Keratinocyte (primary cell): ENCODE measurements at regions not wholly inside any gene's neighbourhood (a gene's known extent, or its start where the extent isn't known, plus 50 kb on each side); places are given as distances from the start of the nearest gene placed in this dataset.
"Not testable (repeated sequence)": the region's sequence is repeated elsewhere in the genome, so short reads cannot be mapped to it uniquely, and the experiment has no call there.

Source experiments
- DNase-seq: peaks from one replicate; pipeline ENCODE4 v3.0.0-alpha.2; 2011; ENCODE audit warnings: low read depth, missing footprints, low spot score
- FAIRE-seq: peaks from 2 replicates; lab custom pipeline; 2011; peaks lifted over from hg19 to GRCh38; lab: Jason Lieb, UNC
- H2AFZ ChIP-seq: 2 replicates; pipeline ENCODE4 v1.6.0; 2012; ENCODE audit warnings: low read length, control low read depth, inconsistent platforms; ENCODE audit not compliant: control insufficient read depth
- H3K27ac ChIP-seq: 2 replicates; pipeline ENCODE4 v1.5.1; 2011; ENCODE audit warnings: low read length; ENCODE audit not compliant: control insufficient read depth, insufficient read depth
- H3K27me3 ChIP-seq: 3 replicates; pipeline ENCODE4 v1.6.0; 2011; ENCODE audit warnings: low read length; ENCODE audit not compliant: control insufficient read depth, insufficient read depth; ENCODE audit errors: extremely low read depth
- H3K36me3 ChIP-seq, 2 experiments: 2 replicates in 1 of 2; 3 replicates in 1 of 2; pipeline ENCODE4 v1.5.1; 2011; ENCODE audit warnings: low read length in 2 of 2, mild to moderate bottlenecking in 1 of 2; ENCODE audit not compliant: control insufficient read depth in 2 of 2, insufficient read depth in 2 of 2; ENCODE audit errors: extremely low read depth in 1 of 2
- H3K4me1 ChIP-seq: 3 replicates; pipeline ENCODE4 v1.5.1; 2011; ENCODE audit warnings: low read length; ENCODE audit not compliant: control insufficient read depth, insufficient read depth; ENCODE audit errors: extremely low read depth
- H3K4me2 ChIP-seq: 3 replicates; pipeline ENCODE4 v1.6.0; 2011; ENCODE audit warnings: low read depth, low read length; ENCODE audit not compliant: control insufficient read depth, insufficient read depth; ENCODE audit errors: extremely low read depth
- H3K4me3 ChIP-seq, 3 experiments: fragments of 200-600 bp in 1 of 3; sonication (generic) in 1 of 3; 2 replicates in 2 of 3; 3 replicates in 1 of 3; pipeline ENCODE4 v1.5.1; 2011 to 2016; ENCODE audit warnings: low read length in 3 of 3, mild to moderate bottlenecking in 3 of 3, control low read depth in 2 of 3, inconsistent platforms in 1 of 3, low read depth in 1 of 3, mixed read lengths in 1 of 3, mixed run types in 1 of 3, moderate library complexity in 1 of 3; ENCODE audit not compliant: control insufficient read depth in 2 of 3, insufficient read depth in 2 of 3; ENCODE audit errors: extremely low read depth in 1 of 3
- H3K79me2 ChIP-seq: 2 replicates; pipeline ENCODE4 v1.6.0; 2012; ENCODE audit warnings: low read length; ENCODE audit not compliant: control insufficient read depth, insufficient read depth
- H3K9ac ChIP-seq: 3 replicates; pipeline ENCODE4 v1.6.0; 2011; ENCODE audit warnings: low read length; ENCODE audit not compliant: control insufficient read depth, insufficient read depth; ENCODE audit errors: extremely low read depth
- H3K9me1 ChIP-seq: 3 replicates; pipeline ENCODE4 v1.6.0; 2011; ENCODE audit warnings: low read length; ENCODE audit not compliant: control insufficient read depth, insufficient read depth; ENCODE audit errors: extremely low read depth
- H3K9me3 ChIP-seq: 2 replicates; pipeline ENCODE4 v1.5.1; 2012; ENCODE audit warnings: low read depth, low read length; ENCODE audit not compliant: control insufficient read depth
- H4K20me1 ChIP-seq: 3 replicates; pipeline ENCODE4 v1.6.0; 2011; ENCODE audit warnings: low read length; ENCODE audit not compliant: control insufficient read depth, insufficient read depth; ENCODE audit errors: extremely low read depth
- EZH2 ChIP-seq: IDR thresholded peaks from one replicate; pipeline ENCODE4 v1.6.1; 2012; ENCODE audit warnings: inconsistent platforms, mild to moderate bottlenecking, low read length, moderate library complexity
- dilution Hi-C: fragments of 300-500 bp; cut with MboI; formaldehyde crosslinking; loops from one replicate; pipeline ENCODE4 v1.7.0; 2020; ENCODE audit warnings: low sequenced_read_pairs; ENCODE audit not compliant: extremely low pct_ligation_motif_present
- TF ChIP-seq, protein P1 (sequence below), 3 experiments: IDR thresholded peaks in 1 of 3; conservative IDR thresholded peaks in 1 of 3; optimal IDR thresholded peaks in 1 of 3; 2 replicates in 2 of 3; 3 replicates in 1 of 3; pipeline versions ENCODE3 to v1.5.1; 2011; ENCODE audit warnings: low read length in 3 of 3, mild to moderate bottlenecking in 3 of 3, moderate library complexity in 2 of 3, control low read depth in 1 of 3, inconsistent platforms in 1 of 3; ENCODE audit not compliant: insufficient read depth in 2 of 3; ENCODE audit errors: extremely low read depth in 1 of 3

DNA sequence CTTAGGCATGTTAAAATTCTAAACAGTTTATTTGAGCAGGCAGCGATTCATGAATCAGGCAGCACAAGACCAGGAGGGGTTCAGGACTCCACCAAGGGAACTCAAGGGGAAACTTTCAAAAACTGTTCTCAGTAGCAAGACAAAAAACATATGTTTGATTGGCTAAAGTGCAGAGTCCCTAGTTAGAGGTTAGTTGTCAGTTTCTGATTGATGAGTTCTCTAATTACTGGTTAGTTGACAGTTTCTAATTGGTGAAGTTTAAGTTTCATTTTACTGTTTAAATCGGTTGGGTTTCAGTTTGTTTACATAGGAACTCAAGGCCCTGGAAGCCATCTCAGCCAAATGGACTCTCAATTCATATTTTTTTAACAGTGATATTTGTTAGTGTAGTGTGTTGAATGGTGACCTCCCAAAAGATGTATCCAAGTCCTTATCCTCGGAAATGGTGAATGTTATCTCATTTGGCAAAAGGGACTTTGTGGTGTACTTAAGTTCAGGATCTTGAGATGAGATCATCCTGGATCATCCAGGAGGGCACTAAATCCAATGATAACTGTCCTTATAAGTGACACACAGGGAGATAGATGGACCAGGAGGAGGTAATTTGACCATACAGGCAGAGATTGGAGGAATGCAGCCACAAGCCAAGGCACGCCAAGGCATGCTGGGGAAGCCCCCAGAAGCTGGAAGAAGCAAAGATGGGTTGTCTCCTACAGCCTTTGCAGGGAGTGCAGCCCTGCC is 219.2 kb upstream of the RAI14 start:
- no peaks in the 10 kb centered on the region for H3K27me3 ChIP-seq
- H3K36me3 ChIP-seq = no peaks in the 10 kb centered on the region
- no peaks in the 10 kb centered on the region for H3K9me1 ChIP-seq
- H3K4me3 ChIP-seq = no peak overlapping the region
- no peaks in the 10 kb centered on the region for H4K20me1 ChIP-seq
- H3K9me3 ChIP-seq = no peaks in the 10 kb centered on the region
- no peak overlapping the region for H3K4me2 ChIP-seq
- no peak overlapping the region for H3K9ac ChIP-seq
- TF ChIP-seq, protein P1, sequence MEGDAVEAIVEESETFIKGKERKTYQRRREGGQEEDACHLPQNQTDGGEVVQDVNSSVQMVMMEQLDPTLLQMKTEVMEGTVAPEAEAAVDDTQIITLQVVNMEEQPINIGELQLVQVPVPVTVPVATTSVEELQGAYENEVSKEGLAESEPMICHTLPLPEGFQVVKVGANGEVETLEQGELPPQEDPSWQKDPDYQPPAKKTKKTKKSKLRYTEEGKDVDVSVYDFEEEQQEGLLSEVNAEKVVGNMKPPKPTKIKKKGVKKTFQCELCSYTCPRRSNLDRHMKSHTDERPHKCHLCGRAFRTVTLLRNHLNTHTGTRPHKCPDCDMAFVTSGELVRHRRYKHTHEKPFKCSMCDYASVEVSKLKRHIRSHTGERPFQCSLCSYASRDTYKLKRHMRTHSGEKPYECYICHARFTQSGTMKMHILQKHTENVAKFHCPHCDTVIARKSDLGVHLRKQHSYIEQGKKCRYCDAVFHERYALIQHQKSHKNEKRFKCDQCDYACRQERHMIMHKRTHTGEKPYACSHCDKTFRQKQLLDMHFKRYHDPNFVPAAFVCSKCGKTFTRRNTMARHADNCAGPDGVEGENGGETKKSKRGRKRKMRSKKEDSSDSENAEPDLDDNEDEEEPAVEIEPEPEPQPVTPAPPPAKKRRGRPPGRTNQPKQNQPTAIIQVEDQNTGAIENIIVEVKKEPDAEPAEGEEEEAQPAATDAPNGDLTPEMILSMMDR (optimal IDR thresholded peaks at IDR 0.05 in 1 of 3, IDR thresholded peaks at IDR 0.05 in 1 of 3, conservative IDR thresholded peaks at IDR 0.05 in 1 of 3; ENCODE audit: extremely low read depth in 1 of 3, insufficient read depth in 2 of 3, low read length in 3 of 3) = no peak
- TF ChIP-seq EZH2 = no peak
- dilution Hi-C loops = no loop called here
- no peaks in the 10 kb centered on the region for H3K79me2 ChIP-seq
- no peak for FAIRE-seq
- H2AFZ ChIP-seq = no peak overlapping the region
- no peak overlapping the region for H3K27ac ChIP-seq
- H3K4me1 ChIP-seq = no peaks in the 10 kb centered on the region
- no peak for DNase-seq

- no peaks in the 10 kb centered on the region for H3K79me2 ChIP-seq
- H3K4me2 ChIP-seq = no peak overlapping the region
- no peak overlapping the region for H3K27ac ChIP-seq
- FAIRE-seq (no peak), DNase-seq (no peak)
- H2AFZ ChIP-seq = no peak overlapping the region
- no peaks in the 10 kb centered on the region for H3K36me3 ChIP-seq
- no peaks in the 10 kb centered on the region for H3K9me3 ChIP-seq
- no peaks in the 10 kb centered on the region for H3K9me1 ChIP-seq
- TF ChIP-seq, protein P1 (optimal IDR thresholded peaks at IDR 0.05 in 1 of 3, IDR thresholded peaks at IDR 0.05 in 1 of 3, conservative IDR thresholded peaks at IDR 0.05 in 1 of 3; ENCODE audit: extremely low read depth in 1 of 3, insufficient read depth in 2 of 3, low read length in 3 of 3) = no peak
- no peak for TF ChIP-seq EZH2
- H3K4me1 ChIP-seq = no peaks in the 10 kb centered on the region
- no peaks in the 10 kb centered on the region for H4K20me1 ChIP-seq
- no peaks in the 10 kb centered on the region for H3K27me3 ChIP-seq
- H3K4me3 ChIP-seq = no peak overlapping the region
- dilution Hi-C loops = no loop called here
- no peak overlapping the region for H3K9ac ChIP-seq
Observed at GRCh38 chr5:34439601-34440000, 216.5 kb upstream of the RAI14 start.

DNA sequence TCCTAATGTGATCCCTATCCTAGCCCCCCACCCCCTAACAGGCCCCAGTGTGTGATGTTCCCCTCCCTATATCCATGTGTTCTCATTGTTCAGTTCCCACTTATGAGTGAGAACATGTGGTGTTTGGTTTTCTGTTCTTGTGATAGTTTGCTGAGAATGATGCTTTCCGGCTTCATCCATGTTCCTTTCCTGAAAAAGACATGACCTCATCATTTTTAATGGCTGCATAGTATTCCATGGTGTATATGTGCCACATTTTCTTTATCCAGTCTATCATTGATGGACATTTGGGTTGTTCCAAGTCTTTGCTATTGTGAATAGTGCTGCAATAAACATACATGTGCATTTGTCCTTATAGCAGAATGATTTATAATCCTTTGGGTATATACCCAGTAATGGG is 214.4 kb upstream of the RAI14 start:
- DNase-seq, dilution Hi-C loops, H2AFZ ChIP-seq, H3K9me1 ChIP-seq, FAIRE-seq, H4K20me1 ChIP-seq, H3K79me2 ChIP-seq, H3K36me3 ChIP-seq, H3K27me3 ChIP-seq, H3K4me1 ChIP-seq, H3K9ac ChIP-seq, H3K4me2 ChIP-seq, H3K4me3 ChIP-seq, H3K9me3 ChIP-seq, H3K27ac ChIP-seq: not testable (repeated sequence)
